Trophoblast cell (in vitro differentiated cells and primary cell): ENCODE measurements at regions not wholly inside any gene's neighbourhood (a gene's known extent, or its start where the extent isn't known, plus 50 kb on each side); places are given as distances from the start of the nearest gene placed in this dataset.

Experiments used
- DNase-seq, 2 donors: peaks; one replicate each; pipeline ENCODE4 v3.0.0-alpha.2; 2016
- H2AFZ ChIP-seq: 2 replicates; pipeline ENCODE4 v1.6.1; 2013; ENCODE audit warnings: low read length, moderate library complexity, mild to moderate bottlenecking; ENCODE audit not compliant: insufficient read depth, poor library complexity
- H2AK5ac ChIP-seq: 2 replicates; pipeline ENCODE4 v1.6.1; 2013; ENCODE audit warnings: mild to moderate bottlenecking, low read length
- H2BK120ac ChIP-seq: 2 replicates; pipeline ENCODE4 v1.6.1; 2013; ENCODE audit warnings: low read length, mild to moderate bottlenecking, moderate library complexity; ENCODE audit not compliant: insufficient read depth, poor library complexity
- H2BK12ac ChIP-seq: 2 replicates; pipeline ENCODE4 v1.6.1; 2013; ENCODE audit warnings: mild to moderate bottlenecking, low read length, moderate library complexity
- H2BK5ac ChIP-seq: 2 replicates; pipeline ENCODE4 v1.6.1; 2013; ENCODE audit warnings: low read length, low read depth, moderate library complexity, mild to moderate bottlenecking; ENCODE audit not compliant: poor library complexity
- H3K14ac ChIP-seq: 2 replicates; pipeline ENCODE4 v1.6.1; 2013; ENCODE audit warnings: mild to moderate bottlenecking, low read length
- H3K18ac ChIP-seq: 2 replicates; pipeline ENCODE4 v1.6.1; 2013; ENCODE audit warnings: mild to moderate bottlenecking, low read length
- H3K23ac ChIP-seq: 2 replicates; pipeline ENCODE4 v1.6.1; 2013; ENCODE audit warnings: low read length
- H3K27ac ChIP-seq: 2 replicates; pipeline ENCODE4 v1.5.1; 2013; ENCODE audit warnings: low read depth, mild to moderate bottlenecking, inconsistent platforms, low read length, moderate library complexity
- H3K27me3 ChIP-seq: 2 replicates; pipeline ENCODE4 v1.6.1; 2013; ENCODE audit warnings: inconsistent platforms, mild to moderate bottlenecking, low read length, moderate library complexity; ENCODE audit not compliant: insufficient read depth
- H3K36me3 ChIP-seq, 2 experiments: 1 replicate in 1 of 2; 2 replicates in 1 of 2; pipeline ENCODE4 v1.6.1; 2013; ENCODE audit warnings: low read length in 2 of 2, mild to moderate bottlenecking in 2 of 2, moderate library complexity in 1 of 2; ENCODE audit not compliant: insufficient read depth in 2 of 2, control insufficient read depth in 1 of 2
- H3K4ac ChIP-seq: 2 replicates; pipeline ENCODE4 v1.6.1; 2013; ENCODE audit warnings: low read depth, mild to moderate bottlenecking, low read length, moderate library complexity
- H3K4me1 ChIP-seq, 2 experiments: 1 replicate in 1 of 2; 2 replicates in 1 of 2; pipeline ENCODE4 v1.6.1; 2013; ENCODE audit warnings: low read length in 2 of 2, mild to moderate bottlenecking in 2 of 2, moderate library complexity in 1 of 2; ENCODE audit not compliant: insufficient read depth in 2 of 2, control insufficient read depth in 1 of 2
- H3K4me2 ChIP-seq: 2 replicates; pipeline ENCODE4 v1.6.1; 2013; ENCODE audit warnings: inconsistent platforms, mild to moderate bottlenecking, low read length, moderate library complexity
- H3K4me3 ChIP-seq: 2 replicates; pipeline ENCODE4 v1.5.1; 2013; ENCODE audit warnings: mild to moderate bottlenecking, low read depth, low read length, inconsistent platforms
- H3K79me1 ChIP-seq: one replicate; pipeline ENCODE4 v1.6.1; 2013; ENCODE audit warnings: low read length
- H3K79me2 ChIP-seq: 2 replicates; pipeline ENCODE4 v1.6.1; 2013; ENCODE audit warnings: low read length, mild to moderate bottlenecking; ENCODE audit not compliant: control insufficient read depth, insufficient read depth, poor library complexity
- H3K9ac ChIP-seq: 2 replicates; pipeline ENCODE4 v1.6.1; 2013; ENCODE audit warnings: mild to moderate bottlenecking, low read length
- H3K9me3 ChIP-seq: 2 replicates; pipeline ENCODE4 v1.6.1; 2013; ENCODE audit warnings: low read depth, mild to moderate bottlenecking, control low read depth, inconsistent platforms, low read length; ENCODE audit not compliant: insufficient read depth
- H4K12ac ChIP-seq: 2 replicates; pipeline ENCODE4 v1.6.1; 2013; ENCODE audit warnings: low read depth, mild to moderate bottlenecking, low read length, moderate library complexity
- H4K8ac ChIP-seq: 2 replicates; pipeline ENCODE4 v1.6.1; 2013; ENCODE audit warnings: low read depth, mild to moderate bottlenecking, low read length, moderate library complexity
- H4K91ac ChIP-seq: one replicate; pipeline ENCODE4 v1.6.1; 2013; ENCODE audit warnings: low read depth, mild to moderate bottlenecking, low read length, moderate library complexity
- WGBS: extraction: QIAGEN DNeasy Blood & Tissue Kit; methylation state at CpG from one replicate; pipeline ENCODE4 v1.1.7; 2013; ENCODE audit warnings: missing lambda C conversion rate; ENCODE audit not compliant: insufficient read length, insufficient coverage; ENCODE audit errors: extremely low coverage; 5-methylcytosine and 5-hydroxymethylcytosine counted together

DNA sequence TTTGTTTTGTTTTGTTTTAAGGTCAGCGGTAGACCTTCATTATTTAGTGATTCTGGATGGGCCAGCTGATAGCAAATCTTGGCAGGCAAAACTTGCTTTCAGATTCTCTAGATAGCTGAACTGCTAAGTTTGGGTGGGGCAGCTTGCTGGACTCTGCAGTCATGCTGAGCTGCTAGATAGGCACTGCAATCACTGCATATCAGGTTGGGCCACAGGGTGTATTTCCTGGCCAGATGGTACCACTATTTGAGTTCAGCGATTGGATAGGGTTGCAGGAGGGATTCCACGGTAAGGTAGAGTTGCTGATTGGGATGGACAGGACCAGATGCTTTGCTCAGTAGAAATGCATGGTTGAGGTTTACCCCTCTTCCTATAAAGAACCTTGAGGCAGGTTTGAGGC lies 579.3 kb upstream of the ADGRL4 start:
- no peak overlapping the region for H3K27ac ChIP-seq
- no peak overlapping the region for H3K14ac ChIP-seq
- no peaks in the 10 kb centered on the region for H3K36me3 ChIP-seq
- WGBS: no CpG with 5 or more reads among the region's 3 CpGs
- H3K18ac ChIP-seq: no peak overlapping the region
- peak in 1 of 2 donors; percentile 48 for DNase-seq
- H3K4me3 ChIP-seq: no peak overlapping the region
- no peak overlapping the region for H3K4ac ChIP-seq
- no peak overlapping the region for H4K91ac ChIP-seq
- H3K9me3 ChIP-seq: no peaks in the 10 kb centered on the region
- no peak overlapping the region for H3K4me2 ChIP-seq
- H2AFZ ChIP-seq: no peak overlapping the region
- peaks cover 0 to 2% of the 10 kb centered on the region in 2 experiments for H3K4me1 ChIP-seq
- no peaks in the 10 kb centered on the region for H3K79me1 ChIP-seq
- no peak overlapping the region for H2BK120ac ChIP-seq
- H2BK5ac ChIP-seq: no peak overlapping the region
- no peak overlapping the region for H2AK5ac ChIP-seq
- H4K8ac ChIP-seq: no peak overlapping the region
- H3K79me2 ChIP-seq: no peaks in the 10 kb centered on the region
- H3K23ac ChIP-seq: no peak overlapping the region
- no peak overlapping the region for H4K12ac ChIP-seq
- no peak overlapping the region for H2BK12ac ChIP-seq
- no peaks in the 10 kb centered on the region for H3K27me3 ChIP-seq
- H3K9ac ChIP-seq: no peak overlapping the region

DNA sequence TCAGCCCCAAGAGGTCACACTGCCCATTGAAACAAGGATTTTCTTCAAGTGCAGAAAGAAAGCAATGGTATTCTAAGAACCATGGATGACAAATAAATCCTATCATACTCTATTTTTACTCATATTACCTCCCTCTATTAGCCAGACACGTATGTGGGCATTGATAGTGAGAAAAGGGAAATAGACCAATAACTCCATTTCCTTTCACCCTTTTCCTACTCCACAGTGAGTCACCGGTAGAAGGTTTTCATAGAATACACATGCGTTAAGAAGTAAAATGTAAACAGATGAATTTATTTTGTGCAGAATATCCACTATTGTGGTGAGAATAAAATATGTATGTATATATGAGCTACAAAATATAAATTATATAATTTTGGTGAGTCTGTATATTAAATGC lies 568.9 kb upstream of the ADGRL4 start:
- Histone ChIP-seq H4K12ac (no peak overlapping the region), H3K4me2 (no peak overlapping the region), H3K4me3 (no peak overlapping the region), H3K27ac (no peak overlapping the region), H2AK5ac (no peak overlapping the region), H4K8ac (no peak overlapping the region), H2BK12ac (no peak overlapping the region), H2AFZ (no peak overlapping the region), H3K18ac (no peak overlapping the region), H3K9ac (no peak overlapping the region), H4K91ac (no peak overlapping the region), H3K79me2 (no peaks in the 10 kb centered on the region), H2BK120ac (no peak overlapping the region), H3K4me1 (no peaks in the 10 kb centered on the region), H3K14ac (no peak overlapping the region), H2BK5ac (no peak overlapping the region), H3K27me3 (no peaks in the 10 kb centered on the region), H3K4ac (no peak overlapping the region), H3K23ac (no peak overlapping the region), H3K79me1 (no peaks in the 10 kb centered on the region), H3K9me3 (no peaks in the 10 kb centered on the region), H3K36me3 (no peaks in the 10 kb centered on the region)
- no peak for DNase-seq
- no CpG with 5 or more reads among the region's 3 CpGs for WGBS

DNA sequence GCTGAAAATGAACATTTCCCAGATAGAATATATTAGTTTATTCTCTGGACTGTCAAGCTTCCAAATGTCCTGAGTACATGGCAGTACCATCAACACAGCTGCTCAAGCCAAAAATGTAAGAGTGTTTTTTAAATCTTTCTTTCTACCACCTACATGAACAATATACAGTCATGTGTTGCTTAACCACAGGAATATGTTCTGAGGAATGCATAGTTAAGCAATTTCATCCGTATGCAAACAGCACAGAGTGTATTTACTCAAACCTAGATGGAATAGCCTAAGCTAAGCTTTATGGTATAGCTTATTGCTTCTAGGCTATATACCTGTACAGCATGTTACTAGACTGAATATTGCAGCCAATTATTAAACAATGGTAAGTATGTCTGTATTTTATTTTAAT lies 561.9 kb upstream of the ADGRL4 start:
- WGBS: no CpG with 5 or more reads among the region's 1 CpG
- Histone ChIP-seq H2AK5ac (no peak overlapping the region), H3K27me3 (no peaks in the 10 kb centered on the region), H4K8ac (no peak overlapping the region), H2BK12ac (no peak overlapping the region), H3K4me2 (no peak overlapping the region), H3K4me3 (no peak overlapping the region), H4K91ac (no peak overlapping the region), H3K79me1 (no peaks in the 10 kb centered on the region), H2BK120ac (no peak overlapping the region), H3K18ac (no peak overlapping the region), H3K4ac (no peak overlapping the region), H3K4me1 (no peaks in the 10 kb centered on the region), H4K12ac (no peak overlapping the region), H3K36me3 (no peaks in the 10 kb centered on the region), H3K27ac (no peak overlapping the region), H2BK5ac (no peak overlapping the region), H2AFZ (no peak overlapping the region), H3K9me3 (no peaks in the 10 kb centered on the region), H3K14ac (no peak overlapping the region), H3K79me2 (no peaks in the 10 kb centered on the region), H3K23ac (no peak overlapping the region), H3K9ac (no peak overlapping the region)
- peak in 1 of 2 donors; percentile 20 for DNase-seq

DNA sequence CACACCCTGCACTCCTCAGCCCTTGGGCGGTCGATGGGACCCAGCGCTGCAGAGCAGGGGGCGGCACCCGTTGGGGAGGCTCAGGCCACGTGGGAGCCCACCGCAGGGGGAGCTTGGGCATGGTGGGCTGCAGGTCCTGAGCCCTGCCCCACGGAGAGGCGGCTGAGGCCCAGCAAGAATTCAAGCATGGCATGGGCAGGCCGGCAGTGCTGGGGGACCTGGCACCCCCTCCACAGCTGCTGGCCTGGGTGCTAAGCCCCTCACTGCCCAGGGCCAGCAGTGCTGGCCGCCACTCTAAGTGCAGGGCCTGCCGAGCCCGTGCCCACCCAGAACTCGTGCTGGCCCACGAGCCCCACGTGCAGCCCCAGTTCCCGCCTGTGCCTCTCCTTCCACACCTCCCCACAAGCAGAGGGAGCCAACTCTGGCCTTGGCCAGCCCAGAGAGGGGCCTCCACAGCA lies 555.0 kb upstream of the ADGRL4 start:
- DNase-seq: no peak
- Histone ChIP-seq H2AFZ (no peak overlapping the region), H3K79me2 (no peaks in the 10 kb centered on the region), H2BK5ac (no peak overlapping the region), H4K12ac (no peak overlapping the region), H3K4me1 (no peaks in the 10 kb centered on the region), H3K4ac (no peak overlapping the region), H3K79me1 (no peaks in the 10 kb centered on the region), H4K91ac (no peak overlapping the region), H2BK120ac (no peak overlapping the region), H3K9me3 (peaks cover 7% of the 10 kb centered on the region), H3K36me3 (peaks cover 0 to 2% of the 10 kb centered on the region in 2 experiments), H2BK12ac (no peak overlapping the region), H3K23ac (no peak overlapping the region), H3K14ac (no peak overlapping the region), H3K9ac (no peak overlapping the region), H3K18ac (no peak overlapping the region), H3K4me3 (no peak overlapping the region), H3K27me3 (no peaks in the 10 kb centered on the region), H3K27ac (no peak overlapping the region), H4K8ac (no peak overlapping the region), H2AK5ac (no peak overlapping the region), H3K4me2 (no peak overlapping the region)
- WGBS: no CpG with 5 or more reads among the region's 17 CpGs
